ENCODE measurements at regions not wholly inside any gene's neighbourhood (a gene's known extent, or its start where the extent isn't known, plus 50 kb on each side); places are given as distances from the start of the nearest gene placed in this dataset.
"Not testable (repeated sequence)": the region's sequence is repeated elsewhere in the genome, so short reads cannot be mapped to it uniquely, and the experiment has no call there.

DNA sequence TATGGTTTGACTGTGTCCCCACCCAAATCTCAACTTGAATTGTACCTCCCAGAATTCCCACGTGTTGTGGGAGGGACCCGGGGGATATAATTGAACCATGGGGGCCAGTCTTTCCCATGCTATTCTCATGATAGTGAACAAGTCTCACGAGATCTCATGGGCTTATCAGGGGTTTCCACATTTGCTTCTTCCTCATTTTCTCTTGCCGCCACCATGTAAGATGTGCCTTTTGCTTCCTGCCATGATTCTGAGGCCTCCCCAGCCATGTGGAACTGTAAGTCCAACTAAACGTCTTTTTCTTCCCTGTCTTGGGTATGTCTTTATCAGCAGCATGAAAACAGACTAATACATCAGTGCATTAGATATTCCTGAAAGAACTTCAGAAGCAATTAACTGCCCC, 177.7 kb upstream of the PRSS58 start:
- H3K9me3 ChIP-seq (ENCODE audit: control insufficient read depth, insufficient read depth, low read length); H2AFZ ChIP-seq (replicated peaks; ENCODE audit: low read length, poor library complexity); H3K4me3 ChIP-seq (ENCODE audit: insufficient read depth, low read depth, low read length); H4K20me1 ChIP-seq (ENCODE audit: insufficient read depth, low read length); H3K36me3 ChIP-seq (ENCODE audit: control insufficient read depth, insufficient read depth, low read length); H3K18ac ChIP-seq (ENCODE audit: low read depth, low read length); H3K27ac ChIP-seq (ENCODE audit: insufficient read depth, low read length); H2BK15ac ChIP-seq (ENCODE audit: low read depth, low read length); ATAC-seq (ENCODE audit: low read depth); in situ Hi-C loops (cut with MboI; ENCODE audit: low sequenced_read_pairs); DNase-seq; H3K27me3 ChIP-seq (ENCODE audit: control insufficient read depth, insufficient read depth, low read length); BruUV-seq (replicated peaks); H2AK9ac ChIP-seq (replicated peaks; ENCODE audit: low read depth, low read length, poor library complexity); H4K8ac ChIP-seq (ENCODE audit: low read depth in 2 of 2, low read length in 2 of 2); H2BK120ac ChIP-seq (ENCODE audit: low read depth, low read length); H4K5ac ChIP-seq (ENCODE audit: low read depth, low read length); H2AK5ac ChIP-seq (ENCODE audit: low read depth, low read length); H3K23ac ChIP-seq (ENCODE audit: low read depth, low read length); H2BK5ac ChIP-seq (ENCODE audit: low read depth, low read length, poor library complexity, severe bottlenecking); H3K56ac ChIP-seq (ENCODE audit: extremely low read depth, insufficient read depth, low read length); H3K14ac ChIP-seq (replicated peaks; ENCODE audit: low read depth, low read length); POLR2A ChIA-PET (ENCODE audit: unreplicated experiment); dilution Hi-C loops (cut with HindIII; ENCODE audit: low sequenced_read_pairs, unreplicated experiment); H3K4me2 ChIP-seq (ENCODE audit: low read depth, low read length); H3K4me1 ChIP-seq (ENCODE audit: control insufficient read depth, insufficient read depth, low read length); intact Hi-C loops (cut with micrococcal nuclease); H4K91ac ChIP-seq (ENCODE audit: insufficient read depth, low read depth, low read length); H3K79me1 ChIP-seq (ENCODE audit: low read depth in 1 of 2, low read length in 2 of 2); H2BK20ac ChIP-seq (ENCODE audit: low read depth, low read length); H3K9ac ChIP-seq (ENCODE audit: low read depth, low read length): not testable (repeated sequence)
- 0 out of 2 replicates have a peak overlapping the region, but pooled peaks have one; percentile 31 for H3K4ac ChIP-seq (ENCODE audit: low read depth, low read length)
- H3K9me1 ChIP-seq (ENCODE audit: insufficient read depth, low read length): peaks cover 15% of the 10 kb centered on the region
- CTCF ChIA-PET: interaction anchor here (1.1 to 1.3 kb wide), 2 partner anchors 46 to 48 kb away, joined by 3 to 4 read pairs; no protein-coding TSS in a partner anchor
- 100% methylated on average over 1 of the region's 5 CpGs; no CpG with 5 or more reads in 1 of the 2 experiments for WGBS, 2 experiments (ENCODE audit: extremely low coverage in 2 of 2, insufficient read length in 1 of 2)
